ENCODE measurements at regions not wholly inside any gene's neighbourhood (a gene's known extent, or its start where the extent isn't known, plus 50 kb on each side); places are given as distances from the start of the nearest gene placed in this dataset.

DNA sequence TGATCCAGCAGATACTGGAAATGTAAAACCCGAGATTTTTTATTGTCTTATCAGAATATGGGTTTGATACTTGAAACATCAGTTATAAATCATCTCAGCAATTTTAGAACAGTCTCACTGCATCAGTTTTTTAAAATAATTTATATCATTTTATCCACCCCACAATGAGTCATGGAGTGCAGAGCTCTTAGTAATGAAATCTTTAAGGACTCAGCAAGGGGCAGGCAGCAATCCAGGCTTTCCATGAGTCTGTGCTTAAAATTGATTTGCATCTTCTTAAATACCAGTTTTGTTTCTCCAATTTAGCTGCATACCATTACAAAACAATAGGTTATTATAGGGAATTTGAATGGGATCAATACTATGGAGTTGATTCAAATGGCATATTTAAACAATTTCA lies 832.3 kb downstream of the C6orf118 start:
- Histone ChIP-seq H2BK5ac (ENCODE audit: low read depth, low read length, poor library complexity, severe bottlenecking) (no peak overlapping the region), H4K8ac (ENCODE audit: low read depth in 2 of 2, low read length in 2 of 2) (no peak overlapping the region), H3K4me2 (ENCODE audit: low read depth, low read length) (no peak overlapping the region), H2AK5ac (ENCODE audit: low read depth, low read length) (no peak overlapping the region), H3K18ac (ENCODE audit: low read depth, low read length) (no peak overlapping the region), H2AFZ (replicated peaks; ENCODE audit: low read length, poor library complexity) (no peak overlapping the region), H3K9ac (ENCODE audit: low read depth, low read length) (no peak overlapping the region), H3K79me1 (ENCODE audit: low read depth in 1 of 2, low read length in 2 of 2) (no peaks in the 10 kb centered on the region), H3K4me3 (ENCODE audit: insufficient read depth, low read depth, low read length) (no peak overlapping the region), H2AK9ac (replicated peaks; ENCODE audit: low read depth, low read length, poor library complexity) (no peak overlapping the region), H3K27ac (ENCODE audit: insufficient read depth, low read length) (no peak overlapping the region), H4K20me1 (ENCODE audit: insufficient read depth, low read length) (no peaks in the 10 kb centered on the region), H3K36me3 (ENCODE audit: control insufficient read depth, insufficient read depth, low read length) (no peaks in the 10 kb centered on the region), H2BK120ac (ENCODE audit: low read depth, low read length) (no peak overlapping the region), H3K14ac (replicated peaks; ENCODE audit: low read depth, low read length) (no peak overlapping the region), H4K91ac (ENCODE audit: insufficient read depth, low read depth, low read length) (no peak overlapping the region), H3K56ac (ENCODE audit: extremely low read depth, insufficient read depth, low read length) (no peak overlapping the region), H3K27me3 (ENCODE audit: control insufficient read depth, insufficient read depth, low read length) (no peaks in the 10 kb centered on the region), H2BK15ac (ENCODE audit: low read depth, low read length) (no peak overlapping the region), H3K23ac (ENCODE audit: low read depth, low read length) (no peak overlapping the region), H3K4ac (ENCODE audit: low read depth, low read length) (no peak overlapping the region), H2BK20ac (ENCODE audit: low read depth, low read length) (no peak overlapping the region), H3K9me3 (ENCODE audit: control insufficient read depth, insufficient read depth, low read length) (no peaks in the 10 kb centered on the region), H3K9me1 (ENCODE audit: insufficient read depth, low read length) (no peaks in the 10 kb centered on the region), H3K4me1 (ENCODE audit: control insufficient read depth, insufficient read depth, low read length) (no peaks in the 10 kb centered on the region), H4K5ac (ENCODE audit: low read depth, low read length) (no peak overlapping the region)
- ChIA-PET CTCF (no interaction called here), POLR2A (ENCODE audit: unreplicated experiment) (no interaction called here)
- no TSS peak for BruUV-seq (replicated peaks)
- ATAC-seq (ENCODE audit: low read depth) (no peak), DNase-seq (no peak)
- intact Hi-C loops (cut with micrococcal nuclease) = no loop called here
- no CpG with 5 or more reads among the region's 1 CpG for WGBS, 2 experiments (ENCODE audit: extremely low coverage in 2 of 2, insufficient read length in 1 of 2)
- TF ChIP-seq MAZ (IDR thresholded peaks at IDR 0.05; ENCODE audit: borderline replicate concordance, low read depth, low read length) (no peak), NFE2L2 (IDR thresholded peaks at IDR 0.05; ENCODE audit: low read depth, low read length) (no peak), SMC3 (IDR thresholded peaks at IDR 0.05; ENCODE audit: low read depth, low read length) (no peak), CHD1 (IDR thresholded peaks at IDR 0.05; ENCODE audit: low read depth, low read length) (no peak), RFX5 (IDR thresholded peaks at IDR 0.05; ENCODE audit: low read depth, low read length) (no peak), BHLHE40 (IDR thresholded peaks at IDR 0.05; ENCODE audit: low read depth, low read length) (no peak), RAD21 (IDR thresholded peaks at IDR 0.05; ENCODE audit: low read length) (no peak), MAFK (IDR thresholded peaks at IDR 0.05; ENCODE audit: low read depth, low read length) (no peak), FOS (IDR thresholded peaks at IDR 0.05; ENCODE audit: low read depth, low read length) (no peak), MXI1 (IDR thresholded peaks at IDR 0.05; ENCODE audit: borderline replicate concordance, low read depth, low read length) (no peak), CEBPB (IDR thresholded peaks at IDR 0.05; ENCODE audit: low read depth, low read length) (no peak), POLR2A (IDR thresholded peaks at IDR 0.05; ENCODE audit: low read depth, low read length) (no peak), RCOR1 (IDR thresholded peaks at IDR 0.05; ENCODE audit: insufficient replicate concordance, low read length) (no peak)
- TF ChIP-seq, protein P1, sequence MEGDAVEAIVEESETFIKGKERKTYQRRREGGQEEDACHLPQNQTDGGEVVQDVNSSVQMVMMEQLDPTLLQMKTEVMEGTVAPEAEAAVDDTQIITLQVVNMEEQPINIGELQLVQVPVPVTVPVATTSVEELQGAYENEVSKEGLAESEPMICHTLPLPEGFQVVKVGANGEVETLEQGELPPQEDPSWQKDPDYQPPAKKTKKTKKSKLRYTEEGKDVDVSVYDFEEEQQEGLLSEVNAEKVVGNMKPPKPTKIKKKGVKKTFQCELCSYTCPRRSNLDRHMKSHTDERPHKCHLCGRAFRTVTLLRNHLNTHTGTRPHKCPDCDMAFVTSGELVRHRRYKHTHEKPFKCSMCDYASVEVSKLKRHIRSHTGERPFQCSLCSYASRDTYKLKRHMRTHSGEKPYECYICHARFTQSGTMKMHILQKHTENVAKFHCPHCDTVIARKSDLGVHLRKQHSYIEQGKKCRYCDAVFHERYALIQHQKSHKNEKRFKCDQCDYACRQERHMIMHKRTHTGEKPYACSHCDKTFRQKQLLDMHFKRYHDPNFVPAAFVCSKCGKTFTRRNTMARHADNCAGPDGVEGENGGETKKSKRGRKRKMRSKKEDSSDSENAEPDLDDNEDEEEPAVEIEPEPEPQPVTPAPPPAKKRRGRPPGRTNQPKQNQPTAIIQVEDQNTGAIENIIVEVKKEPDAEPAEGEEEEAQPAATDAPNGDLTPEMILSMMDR (conservative IDR thresholded peaks at IDR 0.05; ENCODE audit: low read depth, low read length) = no peak
- TF ChIP-seq, protein P2, sequence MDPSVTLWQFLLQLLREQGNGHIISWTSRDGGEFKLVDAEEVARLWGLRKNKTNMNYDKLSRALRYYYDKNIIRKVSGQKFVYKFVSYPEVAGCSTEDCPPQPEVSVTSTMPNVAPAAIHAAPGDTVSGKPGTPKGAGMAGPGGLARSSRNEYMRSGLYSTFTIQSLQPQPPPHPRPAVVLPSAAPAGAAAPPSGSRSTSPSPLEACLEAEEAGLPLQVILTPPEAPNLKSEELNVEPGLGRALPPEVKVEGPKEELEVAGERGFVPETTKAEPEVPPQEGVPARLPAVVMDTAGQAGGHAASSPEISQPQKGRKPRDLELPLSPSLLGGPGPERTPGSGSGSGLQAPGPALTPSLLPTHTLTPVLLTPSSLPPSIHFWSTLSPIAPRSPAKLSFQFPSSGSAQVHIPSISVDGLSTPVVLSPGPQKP (IDR thresholded peaks at IDR 0.05; ENCODE audit: borderline replicate concordance, low read depth, low read length) = no peak
- TF ChIP-seq, protein P3, sequence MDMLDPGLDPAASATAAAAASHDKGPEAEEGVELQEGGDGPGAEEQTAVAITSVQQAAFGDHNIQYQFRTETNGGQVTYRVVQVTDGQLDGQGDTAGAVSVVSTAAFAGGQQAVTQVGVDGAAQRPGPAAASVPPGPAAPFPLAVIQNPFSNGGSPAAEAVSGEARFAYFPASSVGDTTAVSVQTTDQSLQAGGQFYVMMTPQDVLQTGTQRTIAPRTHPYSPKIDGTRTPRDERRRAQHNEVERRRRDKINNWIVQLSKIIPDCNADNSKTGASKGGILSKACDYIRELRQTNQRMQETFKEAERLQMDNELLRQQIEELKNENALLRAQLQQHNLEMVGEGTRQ (IDR thresholded peaks at IDR 0.05; ENCODE audit: low read depth, low read length) = no peak
- dilution Hi-C loops (cut with HindIII; ENCODE audit: low sequenced_read_pairs, unreplicated experiment) = no loop called here
- in situ Hi-C loops (cut with MboI; ENCODE audit: low sequenced_read_pairs) = no loop called here

All from IMR-90 (cell line).